Adrenal gland (tissue), 5 donors: ENCODE measurements at regions not wholly inside any gene's neighbourhood (a gene's known extent, or its start where the extent isn't known, plus 50 kb on each side); places are given as distances from the start of the nearest gene placed in this dataset.

Experiments used
- CTCF ChIP-seq, 6 experiments: fragments of 450-650 bp in 4 of 6; fragments of 200-600 bp in 2 of 6; sonication (generic) in 1 of 6; IDR thresholded peaks; 1 replicate in 5 of 6; 2 replicates in 1 of 6; pipeline versions ENCODE4 v1.5.1 to v1.8.0; 2016 to 2021; ENCODE audit warnings: antibody characterized with exemption in 6 of 6, mild to moderate bottlenecking in 2 of 6, moderate library complexity in 1 of 6
- POLR2A ChIP-seq, 2 donors: fragments of 450-650 bp; IDR thresholded peaks; one replicate each; pipeline ENCODE4 v1.6.1; 2017; ENCODE audit warnings: antibody characterized with exemption in 2 of 2, mild to moderate bottlenecking in 2 of 2, moderate library complexity in 1 of 2
- donor health status: DM: no; HTN: no; CAD: no.

GRCh38 chr3:194276768-194277103 is 74.4 kb downstream of the CPN2 start:
- TF ChIP-seq CTCF (IDR thresholded peaks at IDR 0.05) = no peak
- no peak for TF ChIP-seq POLR2A (IDR thresholded peaks at IDR 0.05)
